ENCODE measurements at regions not wholly inside any gene's neighbourhood (a gene's known extent, or its start where the extent isn't known, plus 50 kb on each side); places are given as distances from the start of the nearest gene placed in this dataset.
A peak's percentile ranks its signal among the peaks of the same experiment; 100 is the strongest.

DNA sequence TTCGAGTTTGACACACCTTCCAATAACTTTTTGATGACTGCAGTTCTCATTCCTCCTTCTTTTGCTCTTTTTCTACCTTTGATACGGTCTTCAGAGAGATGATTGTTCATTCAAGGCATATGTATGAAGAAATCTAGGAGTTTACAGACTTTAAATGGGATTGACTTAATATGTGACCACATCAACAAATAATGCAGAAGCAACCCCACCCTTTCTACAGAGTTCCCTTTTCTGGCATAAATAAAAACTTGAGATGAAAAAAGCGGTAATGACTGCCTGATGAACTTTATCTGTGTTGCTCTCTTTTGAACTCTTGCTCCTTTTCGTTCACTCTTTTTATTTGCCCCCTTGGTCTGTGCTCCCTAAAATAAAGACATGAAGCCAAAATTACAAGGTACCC, 161.7 kb downstream of the C7orf25 start:
- TF ChIP-seq CTCF (IDR thresholded peaks at IDR 0.05), result no peak
- Histone ChIP-seq H3K9me3 (no peaks in the 10 kb centered on the region), H3K27me3 (no peaks in the 10 kb centered on the region), H3K4me3 (no peak overlapping the region), H3K27ac (no peak overlapping the region), H3K9ac (ENCODE audit: low read depth in 2 of 2, low read length in 2 of 2) (no peak overlapping the region), H3K36me3 (no peaks in the 10 kb centered on the region), H3K4me1 (no peaks in the 10 kb centered on the region)
- DNase-seq, result no peak
- intact Hi-C loops (cut with DNase I), result no loop called here

GRCh38 chr7:42747044-42747443, 164.8 kb downstream of the C7orf25 start:
- Histone ChIP-seq H3K4me1 (no peaks in the 10 kb centered on the region), H3K4me3 (no peak overlapping the region), H3K9me3 (no peaks in the 10 kb centered on the region), H3K9ac (ENCODE audit: low read depth in 2 of 2, low read length in 2 of 2) (no peak overlapping the region), H3K27ac (no peak overlapping the region), H3K27me3 (no peaks in the 10 kb centered on the region), H3K36me3 (no peaks in the 10 kb centered on the region)
- TF ChIP-seq CTCF (IDR thresholded peaks at IDR 0.05), result no peak
- intact Hi-C loops (cut with DNase I), result no loop called here
- DNase-seq, result no peak

GRCh38 chr7:42746214-42746613, 165.7 kb downstream of the C7orf25 start:
- intact Hi-C loops (cut with DNase I), result no loop called here
- no peak for DNase-seq
- no peak for TF ChIP-seq CTCF (IDR thresholded peaks at IDR 0.05)
- no peak overlapping the region for H3K4me3 ChIP-seq
- H3K27ac ChIP-seq, result no peak overlapping the region
- H3K9me3 ChIP-seq, result no peaks in the 10 kb centered on the region
- no peaks in the 10 kb centered on the region for H3K36me3 ChIP-seq
- no peak overlapping the region for H3K9ac ChIP-seq (ENCODE audit: low read depth in 2 of 2, low read length in 2 of 2)
- H3K27me3 ChIP-seq, result no peaks in the 10 kb centered on the region
- no peaks in the 10 kb centered on the region for H3K4me1 ChIP-seq

GRCh38 chr7:42745357-42746059, 166.4 kb downstream of the C7orf25 start:
- Histone ChIP-seq H3K27ac (no peak overlapping the region), H3K27me3 (no peaks in the 10 kb centered on the region), H3K36me3 (no peaks in the 10 kb centered on the region), H3K4me1 (no peaks in the 10 kb centered on the region), H3K9me3 (no peaks in the 10 kb centered on the region), H3K9ac (ENCODE audit: low read depth in 2 of 2, low read length in 2 of 2) (no peak overlapping the region), H3K4me3 (no peak overlapping the region)
- DNase-seq, result peak; percentile 28
- peak; percentile 34 for TF ChIP-seq CTCF (IDR thresholded peaks at IDR 0.05)
- intact Hi-C loops (cut with DNase I), result no loop called here

- TF ChIP-seq CTCF (IDR thresholded peaks at IDR 0.05), result no peak
- no peaks in the 10 kb centered on the region for H3K27me3 ChIP-seq
Observed at GRCh38 chr7:42744746-42745145, 167.1 kb downstream of the C7orf25 start.

More at GRCh38 chr7:42744746-42745145, 167.1 kb downstream of the C7orf25 start:
- no peak overlapping the region for H3K9ac ChIP-seq (ENCODE audit: low read depth in 2 of 2, low read length in 2 of 2)
- no peak for DNase-seq
- H3K27ac ChIP-seq, result no peak overlapping the region
- H3K9me3 ChIP-seq, result no peaks in the 10 kb centered on the region
- intact Hi-C loops (cut with DNase I), result no loop called here
- H3K4me3 ChIP-seq, result no peak overlapping the region
- no peaks in the 10 kb centered on the region for H3K4me1 ChIP-seq
- no peaks in the 10 kb centered on the region for H3K36me3 ChIP-seq

Data from colonic mucosa (tissue), 4 donors.